Thoracic aorta (tissue), 2 donors: ENCODE measurements at regions not wholly inside any gene's neighbourhood (a gene's known extent, or its start where the extent isn't known, plus 50 kb on each side); places are given as distances from the start of the nearest gene placed in this dataset.

Experiments used
- ATAC-seq: fragments of 150-250 bp; one replicate; pipeline ENCODE4 v1.8.0; 2017; ENCODE audit warnings: low read depth; ENCODE audit not compliant: insufficient number of reproducible peaks, low FRiP score
- DNase-seq: peaks from one replicate; pipeline ENCODE4 v3.0.0-alpha.2; 2020; ENCODE audit warnings: low spot score
- H3K27ac ChIP-seq, 2 donors: fragments of 200-600 bp; sonication (generic); 1 replicate in 1 of 2; 2 replicates in 1 of 2; pipeline ENCODE4 v1.5.1; 2016; ENCODE audit warnings: mild to moderate bottlenecking in 2 of 2, moderate library complexity in 2 of 2
- H3K27me3 ChIP-seq: fragments of 200-600 bp; sonication (generic); replicated peaks from 2 replicates; pipeline ENCODE4 v1.6.0; 2016; ENCODE audit warnings: mild to moderate bottlenecking; ENCODE audit not compliant: insufficient read depth
- H3K36me3 ChIP-seq: fragments of 200-600 bp; sonication (generic); one replicate; pipeline ENCODE4 v1.5.1; 2016
- H3K4me1 ChIP-seq, 2 donors: fragments of 200-600 bp; sonication (generic); 1 replicate in 1 of 2; 2 replicates in 1 of 2; pipeline versions ENCODE4 v1.5.1 to v1.6.0; 2016; ENCODE audit warnings: low read depth in 2 of 2, mild to moderate bottlenecking in 1 of 2; ENCODE audit not compliant: control insufficient read depth in 1 of 2
- H3K4me3 ChIP-seq: fragments of 200-600 bp; sonication (generic); 2 replicates; pipeline ENCODE4 v1.5.1; 2016; ENCODE audit warnings: mild to moderate bottlenecking
- H3K9me3 ChIP-seq: fragments of 200-600 bp; sonication (generic); 2 replicates; pipeline ENCODE4 v1.5.1; 2016
- TF ChIP-seq, protein P1 (sequence below): fragments of 200-600 bp; sonication (generic); IDR thresholded peaks from one replicate; pipeline ENCODE4 v1.5.1; 2019; ENCODE audit warnings: antibody characterized with exemption

DNA sequence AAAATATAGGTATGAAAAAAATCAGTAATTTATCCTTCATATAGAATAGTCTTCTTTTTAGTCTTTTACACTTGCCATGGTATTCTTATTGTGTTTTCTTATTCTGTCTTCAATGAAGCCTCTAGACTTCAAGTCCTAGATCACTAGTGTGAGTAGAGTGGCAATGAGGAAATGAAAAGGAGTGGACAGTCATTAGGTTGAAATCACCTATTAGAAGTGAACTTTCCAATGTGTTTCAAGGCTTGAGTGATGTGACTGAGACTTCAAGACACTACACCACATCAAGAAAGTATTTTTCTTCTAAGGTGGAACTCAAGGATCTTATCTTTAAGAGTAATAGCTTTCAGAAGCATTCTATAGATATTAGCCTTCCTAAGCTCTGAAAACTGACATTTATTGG is 357.8 kb upstream of the MBL2 start:
- Histone ChIP-seq H3K36me3 (no peaks in the 10 kb centered on the region), H3K9me3 (no peaks in the 10 kb centered on the region), H3K27me3 (no peaks in the 10 kb centered on the region), H3K27ac (no peak overlapping the region), H3K4me3 (no peak overlapping the region), H3K4me1 (no peaks in the 10 kb centered on the region)
- ATAC-seq: no peak
- TF ChIP-seq, protein P1, sequence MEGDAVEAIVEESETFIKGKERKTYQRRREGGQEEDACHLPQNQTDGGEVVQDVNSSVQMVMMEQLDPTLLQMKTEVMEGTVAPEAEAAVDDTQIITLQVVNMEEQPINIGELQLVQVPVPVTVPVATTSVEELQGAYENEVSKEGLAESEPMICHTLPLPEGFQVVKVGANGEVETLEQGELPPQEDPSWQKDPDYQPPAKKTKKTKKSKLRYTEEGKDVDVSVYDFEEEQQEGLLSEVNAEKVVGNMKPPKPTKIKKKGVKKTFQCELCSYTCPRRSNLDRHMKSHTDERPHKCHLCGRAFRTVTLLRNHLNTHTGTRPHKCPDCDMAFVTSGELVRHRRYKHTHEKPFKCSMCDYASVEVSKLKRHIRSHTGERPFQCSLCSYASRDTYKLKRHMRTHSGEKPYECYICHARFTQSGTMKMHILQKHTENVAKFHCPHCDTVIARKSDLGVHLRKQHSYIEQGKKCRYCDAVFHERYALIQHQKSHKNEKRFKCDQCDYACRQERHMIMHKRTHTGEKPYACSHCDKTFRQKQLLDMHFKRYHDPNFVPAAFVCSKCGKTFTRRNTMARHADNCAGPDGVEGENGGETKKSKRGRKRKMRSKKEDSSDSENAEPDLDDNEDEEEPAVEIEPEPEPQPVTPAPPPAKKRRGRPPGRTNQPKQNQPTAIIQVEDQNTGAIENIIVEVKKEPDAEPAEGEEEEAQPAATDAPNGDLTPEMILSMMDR: no peak
- DNase-seq: no peak

DNA sequence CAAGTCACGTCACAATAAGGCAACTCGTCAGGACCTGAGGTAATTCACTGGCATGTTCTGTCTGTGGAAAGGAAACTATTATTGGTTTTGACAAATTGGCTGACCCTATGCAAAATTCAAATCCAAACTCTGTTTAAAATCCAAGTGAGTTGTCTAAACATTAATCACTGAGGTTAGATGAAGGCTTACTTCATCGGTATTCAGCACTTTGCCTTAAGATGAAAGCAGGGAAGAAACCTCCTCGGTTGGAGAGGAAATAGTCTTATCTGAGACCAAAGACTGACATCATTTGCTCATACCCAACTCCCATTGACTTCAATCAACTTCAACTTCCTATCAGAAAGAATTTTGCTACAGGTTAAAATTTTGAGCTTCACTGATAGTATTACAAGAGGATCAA is 355.1 kb upstream of the MBL2 start:
- TF ChIP-seq, protein P1: no peak
- H3K9me3 ChIP-seq: no peaks in the 10 kb centered on the region
- H3K4me1 ChIP-seq: no peaks in the 10 kb centered on the region
- no peak overlapping the region for H3K27ac ChIP-seq
- no peak overlapping the region for H3K4me3 ChIP-seq
- no peaks in the 10 kb centered on the region for H3K36me3 ChIP-seq
- ATAC-seq (no peak), DNase-seq (no peak)
- H3K27me3 ChIP-seq: no peaks in the 10 kb centered on the region

DNA sequence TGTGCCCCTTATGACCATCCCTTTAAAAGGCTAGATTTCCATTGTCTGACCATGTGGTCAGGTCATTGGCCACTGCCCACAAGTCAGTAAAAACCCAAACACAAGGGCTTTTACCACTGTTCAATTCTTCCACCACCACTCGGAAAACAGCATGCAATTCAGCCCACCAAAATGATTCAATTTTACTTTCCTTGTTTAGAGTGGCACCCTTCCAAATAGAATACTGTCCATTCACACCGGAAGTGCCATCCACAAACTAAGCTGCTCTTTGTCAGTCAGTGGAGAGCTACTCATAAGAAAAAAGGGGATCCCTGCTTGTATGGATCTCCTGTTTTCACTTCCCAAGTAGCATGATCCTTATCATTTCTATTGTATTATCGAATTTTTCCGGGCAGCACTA is 350.7 kb upstream of the MBL2 start:
- DNase-seq (no peak), ATAC-seq (no peak)
- H3K36me3 ChIP-seq: no peaks in the 10 kb centered on the region
- H3K9me3 ChIP-seq: no peaks in the 10 kb centered on the region
- H3K27ac ChIP-seq: no peak overlapping the region
- no peak overlapping the region for H3K4me3 ChIP-seq
- H3K27me3 ChIP-seq: no peaks in the 10 kb centered on the region
- TF ChIP-seq, protein P1: no peak
- no peaks in the 10 kb centered on the region for H3K4me1 ChIP-seq

DNA sequence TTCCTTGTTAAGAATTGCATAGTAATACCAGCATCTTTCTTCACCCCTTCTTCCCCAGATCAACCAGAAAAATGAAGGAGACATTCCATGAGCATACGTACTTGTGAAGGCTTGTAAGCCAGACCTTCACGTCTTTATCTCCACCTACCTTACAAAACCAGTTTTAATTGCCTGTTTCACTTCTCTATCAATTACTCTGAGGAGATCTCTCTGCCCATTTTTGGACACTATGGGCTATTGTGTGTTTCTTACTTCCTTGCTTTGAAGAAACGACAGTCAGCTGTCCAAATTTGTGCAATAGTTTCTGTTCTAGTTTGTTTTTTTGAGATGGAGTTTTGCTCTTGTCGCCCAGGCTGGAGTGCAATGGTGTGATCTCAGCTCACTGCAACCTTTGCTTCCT is 349.7 kb upstream of the MBL2 start:
- Histone ChIP-seq H3K27ac (no peak overlapping the region), H3K27me3 (no peaks in the 10 kb centered on the region), H3K4me3 (no peak overlapping the region), H3K36me3 (no peaks in the 10 kb centered on the region), H3K4me1 (no peaks in the 10 kb centered on the region), H3K9me3 (no peaks in the 10 kb centered on the region)
- TF ChIP-seq, protein P1: no peak
- DNase-seq (no peak), ATAC-seq (no peak)

DNA sequence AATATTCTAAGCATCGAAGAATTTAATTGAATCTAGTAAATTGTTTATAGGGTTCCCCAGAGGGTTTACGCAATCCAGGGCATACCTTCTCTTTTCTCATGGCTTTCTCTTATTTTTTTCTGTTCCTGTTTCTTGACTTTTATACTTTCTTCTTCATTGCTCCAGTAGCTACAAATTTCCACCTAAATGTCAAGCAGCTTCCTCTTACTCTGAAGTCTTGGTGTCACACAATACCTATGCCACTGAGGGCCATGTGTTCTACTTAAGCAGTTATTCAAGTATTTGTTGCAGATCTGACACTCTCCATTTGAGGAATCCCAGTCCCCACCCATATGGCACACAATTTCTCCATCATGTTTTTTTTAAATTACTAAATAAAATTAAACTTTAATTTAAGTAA is 343.1 kb upstream of the MBL2 start:
- ATAC-seq (no peak), DNase-seq (no peak)
- H3K36me3 ChIP-seq: no peaks in the 10 kb centered on the region
- H3K27ac ChIP-seq: no peak overlapping the region
- no peak overlapping the region for H3K4me3 ChIP-seq
- H3K9me3 ChIP-seq: no peaks in the 10 kb centered on the region
- H3K4me1 ChIP-seq: no peaks in the 10 kb centered on the region
- no peaks in the 10 kb centered on the region for H3K27me3 ChIP-seq
- TF ChIP-seq, protein P1: no peak
